OCI-LY3 (cell line): ENCODE measurements at regions not wholly inside any gene's neighbourhood (a gene's known extent, or its start where the extent isn't known, plus 50 kb on each side); places are given as distances from the start of the nearest gene placed in this dataset.

Experiments used
- CTCF ChIP-seq: fragments of 200-600, 300-600 bp; sonication (generic); IDR thresholded peaks from 2 replicates; pipeline ENCODE4 v1.5.1; 2014; ENCODE audit warnings: antibody characterized with exemption, low read length, low read depth
- EZH2phosphoT487 ChIP-seq: fragments of 200-600 bp; shearing (Covaris generic); IDR thresholded peaks from 2 replicates; pipeline ENCODE4 v1.6.1; 2018; ENCODE audit warnings: antibody characterized with exemption, mixed run types, low read depth

- TF ChIP-seq CTCF: no peak
- TF ChIP-seq EZH2phosphoT487: no peak
Measured at GRCh38 chr1:223456747-223457146, 63.5 kb downstream of the CCDC185 start.
